Stimulated activated CD8-positive, alpha-beta memory T cell treated with anti-CD3 and anti-CD28 coated beads, Interleukin-15, amount 100 ng/mL, for 48 hours (primary cell): ENCODE measurements at regions not wholly inside any gene's neighbourhood (a gene's known extent, or its start where the extent isn't known, plus 50 kb on each side); places are given as distances from the start of the nearest gene placed in this dataset.

ENCODE experiments used
- DNase-seq, 2 donors: peaks; one replicate each; pipeline ENCODE4 v3.0.0-alpha.2; 2020; ENCODE audit warnings: low read depth in 2 of 2

DNA sequence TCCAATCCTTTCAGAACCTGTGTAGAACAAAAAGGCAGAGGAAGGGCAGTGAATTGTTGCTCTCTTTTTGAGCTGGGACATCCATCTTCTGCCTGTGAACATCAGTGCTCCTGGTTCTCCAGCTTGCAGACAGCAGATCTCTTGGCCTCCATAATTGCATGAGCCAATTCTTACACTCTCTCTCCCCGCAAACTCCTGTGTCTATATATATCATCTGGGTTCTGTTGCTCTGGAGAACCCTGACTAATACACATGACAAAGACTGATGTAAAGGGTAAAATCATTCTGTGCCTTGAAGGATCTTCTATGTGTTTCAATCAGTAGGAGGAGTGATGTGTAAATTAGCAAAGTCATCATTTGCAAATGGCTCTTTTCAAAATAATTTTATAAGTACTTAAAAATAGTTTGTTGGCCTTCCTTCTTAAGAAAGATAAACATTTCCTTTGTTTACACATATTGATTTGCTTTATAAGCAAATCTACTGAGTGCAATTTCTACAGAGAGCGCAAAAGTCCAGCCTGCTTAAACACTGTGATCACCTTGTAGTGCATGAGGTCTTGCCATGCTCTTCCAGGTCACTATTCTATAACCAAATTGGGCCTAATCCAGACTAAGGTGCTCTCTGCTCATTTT lies 154.9 kb upstream of the ANKRD28 start:
- no peak for DNase-seq

DNA sequence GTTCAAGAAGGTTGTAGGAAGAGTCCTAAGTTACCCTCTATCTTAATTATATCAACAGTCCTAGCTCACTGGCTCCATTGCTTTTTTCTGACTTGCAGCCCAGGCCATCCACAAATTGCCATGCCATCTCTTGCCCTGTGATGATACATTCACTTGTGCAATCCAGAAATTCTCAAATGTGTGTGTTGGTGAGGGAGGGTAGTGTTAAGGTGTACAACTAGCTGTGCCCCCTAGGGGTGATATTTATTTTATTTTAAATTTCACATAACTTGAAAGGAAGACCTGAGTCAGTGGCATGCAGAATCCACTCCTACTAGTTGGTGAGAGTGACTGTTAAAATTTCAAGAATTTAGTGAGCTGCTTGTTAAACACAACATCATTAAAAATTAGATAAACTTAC lies 156.1 kb upstream of the ANKRD28 start:
- no peak for DNase-seq

DNA sequence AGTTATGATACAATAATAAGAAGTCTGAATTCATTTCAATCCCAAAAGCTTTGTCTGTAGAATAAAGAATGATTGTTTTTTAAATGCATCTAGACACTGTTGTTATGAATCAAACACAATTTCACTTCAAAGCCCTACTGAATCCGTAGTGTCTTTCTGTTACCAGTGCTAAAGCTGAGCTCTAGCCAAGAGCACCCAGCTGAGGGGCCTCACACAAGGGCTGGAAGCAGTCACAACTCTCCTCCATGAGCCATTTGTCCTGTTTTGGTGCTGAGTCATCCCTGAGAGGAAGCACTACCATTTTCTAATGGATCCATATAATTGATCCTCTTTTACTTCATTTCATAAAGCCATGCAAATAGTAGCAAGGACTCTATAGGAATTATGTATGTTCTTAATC lies 158.2 kb upstream of the ANKRD28 start:
- DNase-seq, result no peak

DNA sequence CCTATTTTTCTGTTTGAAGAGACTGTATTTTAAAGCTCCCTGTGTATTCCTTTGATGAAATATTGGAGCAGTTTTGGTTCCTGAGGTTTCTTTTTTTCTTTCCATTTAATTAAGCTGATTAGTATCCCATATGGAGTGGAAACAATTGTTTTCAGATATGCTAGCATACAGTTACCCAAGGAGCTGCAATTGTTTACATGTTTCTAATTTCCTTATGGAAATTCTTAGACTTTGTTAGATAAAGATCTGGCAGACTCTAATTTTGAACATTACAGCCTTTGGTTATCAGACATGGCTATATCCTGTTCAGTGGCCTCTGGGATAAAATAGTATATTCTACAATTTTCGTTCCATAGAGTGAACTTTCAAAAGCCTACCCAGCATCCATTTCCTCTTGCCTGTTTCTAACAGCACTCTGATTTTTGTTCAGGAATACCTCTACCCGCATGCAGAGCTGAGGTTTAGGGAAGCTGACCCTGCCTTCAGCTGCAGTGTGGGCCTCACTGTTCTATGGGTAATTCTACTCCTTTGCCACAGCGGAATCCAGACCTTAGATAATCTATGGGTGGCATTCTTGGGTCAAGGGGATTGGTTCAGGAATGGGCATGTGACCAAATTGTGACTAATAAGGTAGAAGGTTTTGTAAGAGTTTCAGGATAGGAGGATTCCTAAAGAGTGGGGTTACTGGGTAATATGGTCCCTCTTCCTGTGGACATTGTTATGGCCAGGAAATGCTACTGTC lies 161.1 kb upstream of the ANKRD28 start:
- no peak for DNase-seq

DNA sequence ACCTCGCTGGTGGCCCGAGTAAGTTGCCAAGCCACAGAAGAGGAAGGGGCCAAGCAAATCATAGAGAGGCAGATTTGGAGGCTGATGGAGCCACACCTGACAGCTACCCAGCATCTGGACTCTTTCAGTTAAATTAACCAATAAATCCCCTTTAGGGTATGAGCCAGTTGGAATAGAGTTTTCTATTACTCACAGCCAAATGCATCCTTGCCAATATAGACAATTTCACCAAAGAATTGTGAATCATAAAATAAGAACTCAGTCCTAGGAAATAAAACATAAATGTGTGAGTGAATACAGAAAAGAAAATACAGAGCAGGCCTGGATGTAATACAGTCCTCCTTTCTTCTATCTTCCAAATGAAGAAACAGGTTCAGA lies 161.6 kb upstream of the ANKRD28 start:
- DNase-seq, result no peak

DNA sequence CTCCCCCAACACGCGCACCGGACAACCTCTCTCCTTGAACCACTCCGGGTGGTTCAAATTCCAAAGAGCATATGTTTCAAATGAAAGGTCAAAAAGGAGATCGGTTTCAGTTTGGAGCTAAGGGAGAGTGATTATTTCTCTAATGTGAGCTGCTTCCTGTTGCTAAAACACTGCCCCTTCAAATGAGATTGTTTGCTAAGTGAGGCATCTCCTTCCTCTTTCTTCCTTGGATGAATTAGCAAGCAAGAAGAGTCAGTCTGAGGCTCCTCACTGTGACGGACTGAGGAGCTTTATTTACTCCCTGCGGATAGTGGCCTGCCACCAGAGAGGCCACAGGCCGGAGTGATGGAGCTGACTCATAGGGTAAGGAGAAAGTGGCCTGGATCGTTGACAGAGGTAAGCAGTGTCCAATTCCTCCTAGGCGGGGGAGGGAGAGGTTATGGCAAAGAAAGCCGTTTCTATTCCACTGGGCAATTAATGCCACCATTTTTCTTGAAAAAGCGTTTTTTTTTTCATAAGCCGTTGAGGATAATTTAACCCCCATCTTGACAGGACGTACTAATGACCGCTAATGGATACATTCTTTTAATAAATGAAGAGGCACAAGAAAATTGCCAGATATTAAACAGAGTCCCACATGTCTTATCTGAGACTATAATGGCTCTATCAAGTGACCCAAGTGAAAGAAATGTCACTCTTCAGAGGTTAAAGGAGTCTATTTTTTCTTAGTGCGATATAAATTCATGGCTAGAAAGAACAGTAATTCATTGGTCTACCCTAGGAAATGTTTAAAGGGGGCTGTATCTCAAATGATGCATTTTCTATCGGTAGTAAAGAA lies 167.0 kb upstream of the ANKRD28 start:
- DNase-seq, result no peak

DNA sequence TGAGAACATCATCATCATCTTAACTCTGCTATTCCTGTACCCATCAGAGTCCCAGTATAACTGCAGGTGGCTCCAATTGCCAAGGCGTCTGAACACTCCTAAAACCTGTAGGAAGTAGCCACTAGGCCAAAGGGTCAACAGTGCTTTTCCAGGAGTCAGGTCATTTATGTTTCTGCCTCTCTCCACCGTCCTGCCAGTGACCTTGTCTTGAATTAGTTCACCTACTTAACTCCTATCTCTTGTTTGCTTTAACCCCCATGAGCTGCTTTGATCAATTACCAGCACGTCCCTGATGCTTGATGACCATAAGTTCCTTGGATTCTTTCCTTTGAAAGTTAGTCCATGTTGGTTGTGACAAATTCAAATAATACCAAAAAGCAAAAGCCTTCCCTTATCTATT lies 169.8 kb upstream of the ANKRD28 start:
- no peak for DNase-seq

DNA sequence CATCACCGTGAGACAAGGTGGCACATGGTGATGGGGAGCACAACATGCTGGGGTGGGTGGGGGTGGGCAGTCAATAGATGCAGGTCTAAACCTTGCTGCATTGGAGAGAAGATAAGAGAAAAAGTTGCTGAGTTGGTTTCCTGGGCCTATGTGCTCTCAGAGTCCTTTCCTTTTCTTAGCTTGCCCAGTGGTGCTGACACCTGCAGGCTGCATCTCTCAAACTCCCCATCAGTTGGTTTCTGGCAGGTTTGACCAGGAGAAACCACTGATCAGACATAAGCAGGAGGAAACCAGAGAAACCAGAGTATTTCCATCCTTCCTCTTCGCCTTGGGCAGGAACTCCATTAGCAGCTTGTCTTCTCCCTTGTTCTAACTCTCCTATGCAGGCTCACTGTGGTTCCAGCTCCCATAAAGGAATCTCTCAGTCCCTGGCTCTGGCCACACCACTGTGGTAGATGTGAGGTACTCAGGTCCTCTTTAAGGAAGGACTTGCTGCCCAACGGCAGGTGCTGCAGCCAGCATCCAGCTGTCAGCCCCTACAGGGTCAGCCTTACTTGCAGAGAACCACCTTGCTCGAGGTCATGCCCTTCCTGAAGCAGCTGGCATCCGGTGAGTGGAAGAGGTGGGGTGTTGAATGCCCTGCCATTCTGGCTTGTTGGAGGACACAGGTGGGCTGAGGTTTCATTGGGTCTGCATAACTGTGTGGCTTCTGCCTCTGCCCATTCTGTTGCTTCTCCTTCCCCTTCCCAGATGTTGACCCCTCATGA lies 172.3 kb upstream of the ANKRD28 start:
- DNase-seq, result no peak

DNA sequence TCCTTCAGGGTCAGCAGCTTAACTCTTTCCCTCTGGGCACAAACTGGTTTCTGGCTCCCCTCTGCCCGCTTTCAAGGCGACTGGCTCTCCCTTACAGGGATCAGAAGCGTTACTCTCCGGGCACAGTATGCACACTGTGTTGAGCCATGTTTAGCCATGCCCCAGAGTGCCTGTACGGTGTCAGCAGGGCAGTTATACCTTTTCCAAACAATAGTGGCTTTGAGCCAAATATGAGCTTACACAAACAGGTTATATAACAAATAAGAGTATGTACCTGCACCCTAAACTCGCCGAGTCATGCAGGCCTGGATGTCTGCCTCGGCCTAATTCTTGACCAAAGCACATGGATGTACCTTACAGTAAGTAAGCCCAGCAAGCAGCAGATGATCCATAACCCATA lies 175.6 kb upstream of the ANKRD28 start:
- DNase-seq, result no peak

DNA sequence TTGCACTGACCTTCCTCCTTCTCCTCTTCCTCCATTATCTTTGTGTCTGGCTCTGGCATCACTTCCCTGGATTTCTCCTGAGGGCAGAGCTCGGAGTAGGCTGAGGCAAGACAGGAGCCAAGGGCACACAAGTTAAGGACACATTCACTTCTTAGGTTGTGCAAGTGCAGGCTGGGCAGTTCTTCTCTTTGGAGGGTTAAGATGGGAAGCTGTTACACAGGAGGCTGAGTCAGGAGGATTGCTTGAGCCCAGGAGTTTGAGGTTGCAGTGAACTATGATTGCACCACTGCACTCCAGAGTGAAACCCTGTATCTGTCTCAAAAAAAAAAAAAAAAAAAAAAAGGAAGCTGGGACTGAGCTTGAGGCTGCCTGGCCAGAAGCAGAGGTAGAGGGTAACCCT lies 176.2 kb upstream of the ANKRD28 start:
- no peak for DNase-seq

DNA sequence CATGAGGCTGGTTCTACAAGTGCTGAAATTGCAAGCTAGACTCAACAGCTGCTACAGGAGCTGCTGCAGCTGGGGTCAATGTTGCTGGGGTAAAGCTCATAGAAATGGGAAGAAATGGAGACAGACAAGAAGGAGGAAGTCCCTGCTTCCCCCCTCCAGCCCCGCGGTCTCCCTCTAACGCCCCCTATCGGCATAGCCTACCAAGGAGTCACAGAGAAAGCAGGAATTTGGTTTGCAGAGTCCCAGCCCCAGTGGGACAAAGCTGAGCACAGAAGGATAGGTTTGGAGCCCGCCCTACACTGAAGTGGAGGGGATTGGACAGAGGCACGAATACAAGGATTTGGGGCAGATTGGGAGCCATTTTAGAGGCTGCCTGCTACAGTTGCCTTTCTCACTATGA lies 176.9 kb upstream of the ANKRD28 start:
- no peak for DNase-seq

DNA sequence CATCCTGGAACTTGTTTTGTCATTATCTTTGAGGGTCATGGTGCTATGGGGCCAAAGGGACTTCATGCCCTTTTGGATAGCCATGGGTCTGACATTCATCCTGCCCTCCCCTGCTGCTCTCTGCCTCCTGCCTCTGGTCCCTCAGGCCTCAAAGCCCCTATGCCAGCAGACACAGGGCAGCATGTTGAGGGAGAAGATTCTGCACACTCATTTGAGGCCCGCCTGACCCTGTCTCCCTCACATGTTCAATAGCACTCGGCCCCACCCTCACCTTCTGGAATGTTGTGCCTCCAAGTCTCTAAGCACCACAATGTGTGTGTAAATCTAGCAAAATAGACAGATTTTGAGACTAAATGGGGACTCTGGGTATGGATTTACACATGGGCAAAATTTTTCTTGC lies 178.7 kb upstream of the ANKRD28 start:
- no peak for DNase-seq

DNA sequence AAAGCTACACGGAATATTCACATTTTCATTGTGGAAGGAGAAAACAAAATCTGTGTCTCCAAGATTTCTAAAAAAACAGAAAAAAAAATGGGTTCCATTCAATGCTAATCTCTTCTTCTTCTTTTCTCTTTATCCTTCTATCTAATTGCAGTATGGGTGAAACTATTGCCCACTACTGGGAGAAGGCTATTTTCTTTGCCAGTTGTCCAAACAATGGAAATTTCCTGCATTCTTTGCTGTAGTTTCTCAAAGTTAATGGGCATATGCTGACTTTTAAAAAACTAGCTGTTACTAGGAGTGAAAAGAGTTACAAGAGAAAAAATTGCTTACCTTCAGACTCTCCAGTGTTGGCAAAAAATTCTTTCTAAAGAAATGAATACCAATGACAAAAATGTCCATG lies 179.3 kb upstream of the ANKRD28 start:
- no peak for DNase-seq

DNA sequence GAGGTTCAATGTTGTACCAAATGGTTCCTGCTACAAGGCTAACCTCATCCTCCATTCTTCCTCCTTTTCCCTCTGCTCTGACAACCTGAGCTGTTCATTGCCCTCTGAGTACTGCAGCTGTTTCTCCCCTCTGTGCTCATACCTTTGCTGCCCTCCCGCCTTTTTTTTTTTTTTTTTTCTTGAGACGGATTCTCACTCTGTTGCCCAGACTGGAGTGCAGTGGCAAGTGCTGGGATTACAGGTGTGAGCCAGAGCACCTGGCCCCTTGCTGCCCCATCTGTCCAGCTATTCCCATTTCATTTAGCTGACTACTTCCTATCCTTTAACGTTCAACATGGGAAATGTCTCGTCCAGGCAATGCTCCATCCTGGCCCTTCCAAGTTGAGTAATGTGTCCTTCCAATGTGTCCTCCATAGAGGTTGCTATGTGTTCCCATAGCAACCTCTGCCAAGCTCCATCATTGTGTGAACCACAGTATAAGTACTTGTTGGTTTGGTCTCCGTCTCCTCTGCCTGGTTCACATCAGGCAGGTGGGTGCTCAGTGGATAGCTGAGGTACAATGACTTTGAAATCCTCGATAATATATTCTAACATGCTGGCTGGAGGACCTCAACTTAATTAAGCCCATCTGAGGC lies 179.9 kb upstream of the ANKRD28 start:
- no peak for DNase-seq

DNA sequence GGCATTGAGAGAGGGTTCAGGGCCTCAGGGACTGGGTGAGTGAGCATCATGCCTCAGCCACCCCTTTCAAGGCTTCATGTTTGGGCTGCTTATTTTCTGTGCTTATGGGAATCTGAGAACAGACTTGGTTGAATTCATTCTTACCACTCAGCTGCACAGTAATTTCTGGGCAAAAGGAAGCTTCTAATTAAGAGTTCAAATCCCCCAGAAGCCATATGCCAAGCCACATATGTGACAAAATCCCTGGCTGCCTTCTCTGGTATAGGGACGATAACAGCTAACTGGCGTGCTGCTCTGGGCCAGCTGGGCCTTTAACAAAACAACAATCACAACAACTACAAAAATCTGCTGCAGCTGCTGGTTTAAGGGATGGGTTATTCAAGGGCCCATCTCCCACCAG lies 181.0 kb upstream of the ANKRD28 start:
- DNase-seq, result no peak

DNA sequence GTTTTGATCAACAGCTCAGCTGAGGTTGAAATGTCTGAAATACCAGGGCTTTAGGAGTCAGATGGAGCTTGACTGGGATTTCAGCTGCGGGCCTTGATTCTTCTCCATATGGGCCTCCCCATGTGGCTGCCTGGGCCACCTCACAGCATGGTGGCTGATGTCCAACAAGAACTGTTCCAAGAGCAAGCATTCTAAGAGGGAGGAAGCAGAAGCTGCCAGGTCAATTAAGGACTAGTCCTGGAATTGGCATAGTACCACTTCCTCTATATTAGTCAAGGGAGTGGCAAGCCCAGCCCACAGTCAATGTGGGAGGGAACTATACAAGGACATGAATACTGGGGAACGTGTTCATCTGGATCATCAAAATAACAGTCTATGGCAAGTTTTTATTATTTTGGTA lies 181.7 kb upstream of the ANKRD28 start:
- DNase-seq, result no peak

DNA sequence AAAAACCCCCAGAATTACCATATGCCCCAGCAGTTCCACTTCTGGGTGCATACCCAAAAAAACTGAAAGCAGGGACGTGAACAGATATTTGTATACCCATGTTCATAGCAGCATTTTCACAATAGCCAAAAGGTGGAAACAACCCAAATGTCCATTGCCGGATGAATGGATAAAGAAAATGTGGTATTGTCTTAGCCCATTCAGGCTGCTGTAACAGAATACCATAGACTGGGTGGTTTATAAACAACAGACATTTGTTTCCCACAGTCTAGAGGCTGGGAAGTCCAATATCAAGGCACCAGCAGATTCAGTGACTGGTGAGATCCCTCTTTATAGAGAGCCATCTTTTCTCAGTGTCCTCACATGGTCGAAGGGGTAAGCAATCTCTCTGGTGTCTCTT lies 182.1 kb upstream of the ANKRD28 start:
- no peak for DNase-seq

DNA sequence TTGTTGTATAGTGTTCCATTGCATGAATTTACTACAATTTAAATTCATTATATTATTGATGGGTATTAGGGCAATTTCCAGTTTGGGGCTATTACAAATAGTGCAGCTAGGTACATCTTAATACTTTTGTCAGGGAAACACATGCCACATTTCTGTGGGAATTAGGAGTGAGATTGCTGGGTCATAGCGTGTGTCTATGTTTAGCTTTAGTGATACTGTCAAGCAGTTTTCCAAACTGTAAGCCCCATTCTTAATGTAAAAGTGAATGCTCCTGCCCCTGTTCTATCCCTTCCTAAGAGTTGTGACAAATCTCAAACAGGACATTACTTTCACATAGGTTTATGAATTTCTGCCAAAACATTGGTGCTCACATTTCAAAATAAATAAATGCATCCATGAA lies 184.5 kb upstream of the ANKRD28 start:
- no peak for DNase-seq

DNA sequence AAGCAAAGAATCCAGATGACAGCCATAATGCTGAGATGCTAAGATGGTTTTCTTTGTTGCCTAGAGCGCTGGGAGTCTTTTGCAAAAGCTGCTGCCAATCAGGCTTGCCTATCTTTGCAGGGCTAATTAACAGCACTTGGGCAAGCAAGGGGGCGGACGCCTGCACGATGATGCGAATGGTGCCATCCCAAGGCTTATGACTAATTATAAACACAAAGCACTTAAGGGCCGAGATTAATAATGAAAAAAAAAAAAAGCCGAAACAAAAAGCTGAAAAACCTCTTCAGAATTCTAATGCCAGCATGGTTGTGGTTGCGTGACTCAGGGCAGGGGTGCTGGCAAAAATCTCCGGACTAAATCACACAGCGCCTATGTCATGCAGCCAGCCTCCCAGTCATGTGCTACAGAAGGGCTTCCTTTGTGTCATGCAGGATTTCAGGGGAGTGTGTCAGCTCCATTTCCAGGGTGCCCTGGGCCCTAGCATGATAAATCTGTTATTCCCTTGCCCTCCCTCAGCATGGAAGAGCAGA lies 185.0 kb upstream of the ANKRD28 start:
- no peak for DNase-seq

DNA sequence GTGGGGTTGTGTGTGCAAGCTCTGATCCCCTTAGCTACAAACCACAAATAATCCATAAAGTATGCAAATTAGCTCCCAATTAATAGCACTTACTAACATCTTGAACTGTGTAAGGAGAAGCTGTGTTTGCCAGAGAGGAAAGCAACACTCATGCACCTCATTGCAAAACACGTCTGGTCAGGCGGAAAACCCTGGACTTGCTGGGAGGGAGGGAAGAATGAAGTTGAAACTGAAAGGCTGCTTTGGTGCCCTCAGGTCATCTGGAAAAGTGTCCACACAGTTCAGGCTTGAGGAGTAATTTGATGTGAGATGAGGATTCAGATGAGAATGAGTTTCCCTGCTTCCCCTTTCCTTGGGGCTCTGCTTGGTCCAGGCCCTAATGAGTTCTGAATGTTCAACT lies 185.5 kb upstream of the ANKRD28 start:
- DNase-seq, result no peak

DNA sequence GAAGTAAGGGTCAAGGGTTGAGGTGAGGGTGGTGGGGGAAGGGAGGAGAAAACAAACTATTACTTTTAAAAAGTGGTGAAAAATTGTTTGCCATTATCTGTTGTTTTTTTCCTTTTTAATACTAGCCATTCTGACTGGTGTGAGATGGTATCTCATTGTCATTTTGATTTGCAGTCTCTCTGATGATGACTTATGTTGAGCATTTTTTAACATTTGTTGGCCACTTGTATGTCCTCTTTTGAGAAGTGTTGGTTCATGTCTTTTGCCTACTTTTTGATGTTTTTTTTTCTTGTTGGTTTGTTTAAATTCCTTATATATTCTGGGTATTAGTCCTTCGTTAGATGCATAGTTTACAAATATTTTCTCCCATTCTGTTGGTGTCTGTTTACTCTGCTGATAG lies 185.9 kb upstream of the ANKRD28 start:
- no peak for DNase-seq

DNA sequence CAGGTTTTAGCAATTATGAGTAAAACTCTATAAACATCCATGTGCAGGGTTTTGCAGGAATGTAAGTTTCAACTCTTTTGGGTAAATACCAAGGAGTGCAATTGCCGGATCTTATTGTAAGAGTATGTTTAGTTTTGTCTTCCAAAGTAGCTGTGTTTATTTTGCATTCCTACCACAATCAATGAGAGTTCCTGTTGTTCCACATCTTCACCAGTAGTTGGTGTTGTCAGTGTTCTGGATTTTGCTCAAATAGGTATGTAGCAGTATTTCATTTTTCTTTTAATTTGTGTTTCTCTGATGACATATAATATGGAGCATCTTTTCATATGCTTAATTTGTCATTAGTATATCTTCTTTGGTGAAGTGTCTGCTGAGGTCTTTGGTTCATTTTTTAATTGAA lies 185.1 kb upstream of the GALNT15 start:
- no peak for DNase-seq
